ENCODE measurements at regions not wholly inside any gene's neighbourhood (a gene's known extent, or its start where the extent isn't known, plus 50 kb on each side); places are given as distances from the start of the nearest gene placed in this dataset. TPM values are rescaled to one million over a fixed set of nuclear protein-coding genes. Genes with fewer than 3 reads are reported as not detected.

Small RNA genes in the stretch of these regions (small RNA-seq; reads per million reads assigned to genes)
- gene RF00432 (not detected), gene RNA5S10 (not detected), gene RNA5S11 (not detected), gene RNA5S12 (not detected), gene RNA5S13 (not detected), gene RNA5S14 (not detected), gene RNA5S15 (not detected), gene RNA5S16 (not detected), gene RNA5S17 (not detected), gene RNA5S2 (not detected), gene RNA5S3 (not detected), gene RNA5S4 (not detected), gene RNA5S5 (not detected), gene RNA5S6 (not detected), gene RNA5S7 (not detected), gene RNA5S8 (not detected), gene RNA5S9 (not detected), gene RNA5SP18 (not detected)

Data from urinary bladder (tissue), 1 donor.